Tongue (tissue), 1 donor: ENCODE measurements at regions not wholly inside any gene's neighbourhood (a gene's known extent, or its start where the extent isn't known, plus 50 kb on each side); places are given as distances from the start of the nearest gene placed in this dataset.
A peak's percentile ranks its signal among the peaks of the same experiment; 100 is the strongest.

Experiments used
- DNase-seq: peaks from one replicate; pipeline ENCODE4 v3.0.0-alpha.2; 2015

GRCh38 chr22:27668828-27669797 is 132.4 kb downstream of the MN1 start:
- peak; percentile 92 for DNase-seq

- peak; percentile 27 for DNase-seq
Measured at GRCh38 chr22:27669798-27670599, 131.6 kb downstream of the MN1 start.

- DNase-seq: peak; percentile 77
Measured at GRCh38 chr22:27670701-27671412, 130.7 kb downstream of the MN1 start.

- no peak for DNase-seq
Measured at GRCh38 chr22:27671413-27671935, 130.1 kb downstream of the MN1 start.

- no peak for DNase-seq
Measured at GRCh38 chr22:27672721-27673418, 128.7 kb downstream of the MN1 start.

GRCh38 chr22:27673839-27674238 is 127.7 kb downstream of the MN1 start:
- no peak for DNase-seq

GRCh38 chr22:27674261-27674923 is 127.2 kb downstream of the MN1 start:
- DNase-seq: peak; percentile 46

GRCh38 chr22:27676545-27677213 is 124.9 kb downstream of the MN1 start:
- DNase-seq: no peak

- no peak for DNase-seq
Measured at GRCh38 chr22:27677905-27678458, 123.6 kb downstream of the MN1 start.

- no peak for DNase-seq
Measured at GRCh38 chr22:27679176-27679575, 122.4 kb downstream of the MN1 start.

GRCh38 chr22:27679693-27680488 is 121.7 kb downstream of the MN1 start:
- DNase-seq: no peak

GRCh38 chr22:27680636-27681035 is 120.9 kb downstream of the MN1 start:
- no peak for DNase-seq

GRCh38 chr22:27681037-27681436 is 120.5 kb downstream of the MN1 start:
- DNase-seq: no peak

- no peak for DNase-seq
Measured at GRCh38 chr22:27682437-27682836, 119.1 kb downstream of the MN1 start.

- DNase-seq: peak; percentile 41
Measured at GRCh38 chr22:27684901-27685300, 116.7 kb downstream of the MN1 start.

- DNase-seq: no peak
Measured at GRCh38 chr22:27685515-27685914, 116.0 kb downstream of the MN1 start.

- DNase-seq: no peak
Measured at GRCh38 chr22:27685970-27686369, 115.6 kb downstream of the MN1 start.

- peak; percentile 79 for DNase-seq
Measured at GRCh38 chr22:27686534-27686933, 115.0 kb downstream of the MN1 start.

GRCh38 chr22:27687984-27688545 is 113.5 kb downstream of the MN1 start:
- no peak for DNase-seq
